Tibial nerve (tissue), 4 donors: ENCODE measurements at regions not wholly inside any gene's neighbourhood (a gene's known extent, or its start where the extent isn't known, plus 50 kb on each side); places are given as distances from the start of the nearest gene placed in this dataset.
"Not testable (repeated sequence)": the region's sequence is repeated elsewhere in the genome, so short reads cannot be mapped to it uniquely, and the experiment has no call there.

ENCODE experiments used
- DNase-seq, 2 donors: peaks; one replicate each; pipeline ENCODE4 v3.0.0-alpha.2; 2019; ENCODE audit warnings: low spot score in 2 of 2
- H3K27ac ChIP-seq, 4 donors: fragments of 200-600 bp; sonication (generic) in 3 of 4; one replicate each; pipeline ENCODE4 v1.5.1; 2017 to 2019; ENCODE audit warnings: mild to moderate bottlenecking in 1 of 4
- H3K27me3 ChIP-seq, 2 donors: fragments of 200-600 bp; sonication (generic) in 1 of 2; one replicate each; pipeline versions ENCODE4 v1.5.1 to v1.6.0; 2017 to 2019
- H3K36me3 ChIP-seq, 3 donors: fragments of 200-600 bp; sonication (generic); one replicate each; pipeline ENCODE4 v1.5.1; 2018 to 2019
- H3K4me1 ChIP-seq, 4 donors: fragments of 200-600 bp; sonication (generic) in 3 of 4; one replicate each; pipeline ENCODE4 v1.5.1; 2017 to 2019
- H3K4me3 ChIP-seq, 4 donors: fragments of 200-600 bp; sonication (generic) in 3 of 4; one replicate each; pipeline ENCODE4 v1.5.1; 2017 to 2019; ENCODE audit warnings: mild to moderate bottlenecking in 1 of 4, moderate library complexity in 1 of 4
- H3K9me3 ChIP-seq, 4 donors: fragments of 200-600 bp; sonication (generic) in 3 of 4; one replicate each; pipeline ENCODE4 v1.5.1; 2017 to 2019
- EP300 ChIP-seq, 2 donors: sonication (generic); formaldehyde crosslinking; IDR thresholded peaks; one replicate each; pipeline ENCODE4 v1.6.1; 2017; ENCODE audit warnings: antibody characterized with exemption in 2 of 2, mild to moderate bottlenecking in 1 of 2
- POLR2A ChIP-seq, 2 donors: fragments of 450-650 bp; IDR thresholded peaks; one replicate each; pipeline ENCODE4 v1.6.1; 2017; ENCODE audit warnings: antibody characterized with exemption in 2 of 2, mild to moderate bottlenecking in 2 of 2, moderate library complexity in 2 of 2
- WGBS, 2 donors: methylation state at CpG; one replicate each; pipeline ENCODE4 v1.1.5; 2018; 5-methylcytosine and 5-hydroxymethylcytosine counted together
- TF ChIP-seq, protein P1 (sequence below), 5 experiments: fragments of 200-600 bp in 3 of 5; fragments of 450-650 bp in 2 of 5; sonication (generic) in 3 of 5; IDR thresholded peaks; one replicate each; pipeline ENCODE4 v1.5.1; 2016 to 2019; ENCODE audit warnings: antibody characterized with exemption in 5 of 5, mild to moderate bottlenecking in 3 of 5, moderate library complexity in 2 of 5

- Histone ChIP-seq H3K4me1 (no peaks in the 10 kb centered on the region), H3K27ac (no peak overlapping the region), H3K36me3 (no peaks in the 10 kb centered on the region), H3K27me3 (no peaks in the 10 kb centered on the region), H3K4me3 (no peak overlapping the region), H3K9me3 (no peaks in the 10 kb centered on the region)
- TF ChIP-seq POLR2A (IDR thresholded peaks at IDR 0.05) (no peak), EP300 (IDR thresholded peaks at IDR 0.05) (no peak)
- TF ChIP-seq, protein P1, sequence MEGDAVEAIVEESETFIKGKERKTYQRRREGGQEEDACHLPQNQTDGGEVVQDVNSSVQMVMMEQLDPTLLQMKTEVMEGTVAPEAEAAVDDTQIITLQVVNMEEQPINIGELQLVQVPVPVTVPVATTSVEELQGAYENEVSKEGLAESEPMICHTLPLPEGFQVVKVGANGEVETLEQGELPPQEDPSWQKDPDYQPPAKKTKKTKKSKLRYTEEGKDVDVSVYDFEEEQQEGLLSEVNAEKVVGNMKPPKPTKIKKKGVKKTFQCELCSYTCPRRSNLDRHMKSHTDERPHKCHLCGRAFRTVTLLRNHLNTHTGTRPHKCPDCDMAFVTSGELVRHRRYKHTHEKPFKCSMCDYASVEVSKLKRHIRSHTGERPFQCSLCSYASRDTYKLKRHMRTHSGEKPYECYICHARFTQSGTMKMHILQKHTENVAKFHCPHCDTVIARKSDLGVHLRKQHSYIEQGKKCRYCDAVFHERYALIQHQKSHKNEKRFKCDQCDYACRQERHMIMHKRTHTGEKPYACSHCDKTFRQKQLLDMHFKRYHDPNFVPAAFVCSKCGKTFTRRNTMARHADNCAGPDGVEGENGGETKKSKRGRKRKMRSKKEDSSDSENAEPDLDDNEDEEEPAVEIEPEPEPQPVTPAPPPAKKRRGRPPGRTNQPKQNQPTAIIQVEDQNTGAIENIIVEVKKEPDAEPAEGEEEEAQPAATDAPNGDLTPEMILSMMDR (IDR thresholded peaks at IDR 0.05): no peak
- WGBS, 2 donors: 86 to 95% methylated on average over 12 of the region's 12 CpGs
- DNase-seq: no peak
Observed at GRCh38 chr15:26125664-26126063, 262.5 kb upstream of the ATP10A start.

GRCh38 chr15:26119322-26119721 is 256.2 kb upstream of the ATP10A start:
- 85 to 89% methylated on average over 6 of the region's 6 CpGs for WGBS, 2 donors
- Histone ChIP-seq H3K27ac (no peak overlapping the region), H3K9me3 (no peaks in the 10 kb centered on the region), H3K27me3 (no peaks in the 10 kb centered on the region), H3K4me3 (no peak overlapping the region), H3K36me3 (no peaks in the 10 kb centered on the region), H3K4me1 (peaks cover 0 to 10% (median 0%) of the 10 kb centered on the region in 4 donors)
- TF ChIP-seq, protein P1 (IDR thresholded peaks at IDR 0.05): no peak
- TF ChIP-seq EP300 (IDR thresholded peaks at IDR 0.05) (no peak), POLR2A (IDR thresholded peaks at IDR 0.05) (no peak)
- DNase-seq: no peak

DNA sequence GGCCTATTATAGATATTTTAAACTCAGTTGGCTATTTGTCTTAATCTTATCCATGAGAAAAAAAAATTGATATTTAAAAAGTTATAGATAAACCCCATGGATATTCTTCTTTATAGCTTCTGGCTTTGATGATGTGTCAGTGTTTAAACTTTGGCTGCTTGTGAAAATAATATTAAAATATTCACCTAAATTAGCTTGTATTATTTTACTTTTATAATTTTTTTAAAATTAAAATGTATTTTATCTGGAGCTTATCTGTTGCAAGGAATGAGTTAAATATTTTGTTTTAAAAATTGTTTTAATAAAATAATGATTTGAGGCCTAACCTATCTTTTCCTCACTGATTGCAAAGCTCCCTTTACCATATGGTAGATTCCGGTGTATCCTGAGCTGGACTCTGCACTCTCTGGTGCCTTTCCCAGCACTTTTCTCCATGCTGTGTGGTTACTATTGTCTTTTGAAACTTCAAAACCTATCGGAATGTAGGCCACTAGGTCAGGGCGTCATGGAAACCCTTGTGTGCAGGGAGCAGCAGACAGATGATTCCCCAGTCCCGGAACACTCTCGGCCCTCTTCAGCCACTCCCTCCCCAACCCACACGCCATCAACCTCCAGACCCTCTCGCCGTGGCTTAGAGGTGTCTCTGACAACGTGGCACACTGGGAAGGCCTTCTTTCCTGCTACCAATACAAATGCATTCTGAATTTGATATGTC is 252.3 kb upstream of the ATP10A start:
- no peak overlapping the region for H3K27ac ChIP-seq
- WGBS, 2 donors: 32 to 33% methylated on average over 9 of the region's 9 CpGs
- H3K27me3 ChIP-seq: no peaks in the 10 kb centered on the region
- TF ChIP-seq, protein P1 (IDR thresholded peaks at IDR 0.05): no peak
- TF ChIP-seq POLR2A (IDR thresholded peaks at IDR 0.05) (no peak), EP300 (IDR thresholded peaks at IDR 0.05) (no peak)
- H3K4me3 ChIP-seq: no peak overlapping the region
- no peaks in the 10 kb centered on the region for H3K9me3 ChIP-seq
- H3K36me3 ChIP-seq: no peaks in the 10 kb centered on the region
- peaks cover 0 to 10% (median 0%) of the 10 kb centered on the region in 4 donors for H3K4me1 ChIP-seq
- no peak for DNase-seq

- not testable (repeated sequence) for H3K36me3 ChIP-seq, H3K9me3 ChIP-seq, H3K4me3 ChIP-seq, H3K4me1 ChIP-seq, DNase-seq, H3K27me3 ChIP-seq, H3K27ac ChIP-seq
- 72 to 80% methylated on average over 8 of the region's 8 CpGs for WGBS, 2 donors
Observed at GRCh38 chr15:26114128-26114527, 251.0 kb upstream of the ATP10A start.

DNA sequence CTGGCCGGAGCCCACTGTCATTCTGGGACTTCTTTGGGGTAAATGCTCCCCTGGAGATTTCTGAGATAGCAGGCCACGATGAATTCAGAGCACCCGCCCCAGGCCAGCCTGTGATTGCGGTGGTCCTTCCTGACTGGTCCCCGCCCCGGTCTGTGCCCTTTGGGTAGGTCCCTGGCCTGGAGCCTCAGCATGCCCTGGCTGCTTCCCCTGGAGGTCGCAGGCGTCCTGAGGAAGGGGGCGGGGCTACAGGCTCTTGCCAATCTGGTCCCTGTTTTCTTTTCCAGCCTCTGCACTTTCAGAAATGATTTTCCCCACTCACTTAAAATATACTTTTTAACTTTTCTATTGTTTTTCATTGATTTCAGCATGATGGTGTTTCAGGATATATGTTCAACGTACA is 250.2 kb upstream of the ATP10A start:
- Histone ChIP-seq H3K27me3 (no peaks in the 10 kb centered on the region), H3K4me3 (no peak overlapping the region), H3K36me3 (no peaks in the 10 kb centered on the region), H3K4me1 (peaks cover 0 to 10% (median 0%) of the 10 kb centered on the region in 4 donors), H3K9me3 (no peaks in the 10 kb centered on the region), H3K27ac (no peak overlapping the region)
- TF ChIP-seq POLR2A (IDR thresholded peaks at IDR 0.05): no peak
- TF ChIP-seq EP300 (IDR thresholded peaks at IDR 0.05): no peak
- TF ChIP-seq, protein P1 (IDR thresholded peaks at IDR 0.05): no peak
- 66 to 85% methylated on average over 10 of the region's 10 CpGs for WGBS, 2 donors
- no peak for DNase-seq
